Ramos (cell line): ENCODE measurements at regions not wholly inside any gene's neighbourhood (a gene's known extent, or its start where the extent isn't known, plus 50 kb on each side); places are given as distances from the start of the nearest gene placed in this dataset.
"Not testable (repeated sequence)": the region's sequence is repeated elsewhere in the genome, so short reads cannot be mapped to it uniquely, and the experiment has no call there.

Experiments
- in situ Hi-C: fragments of 300-500 bp; cut with MboI; formaldehyde crosslinking; loops from one replicate; pipeline ENCODE4 v1.14.3; 2022; ENCODE audit warnings: low sequenced_read_pairs; ENCODE audit not compliant: unreplicated experiment

GRCh38 chr2:42995752-42996422 is 203.5 kb upstream of the HAAO start:
- in situ Hi-C loops = no loop called here

GRCh38 chr2:42989283-42990081 is 197.1 kb upstream of the HAAO start:
- in situ Hi-C loops = not testable (repeated sequence)

- in situ Hi-C loops = not testable (repeated sequence)
Observed at GRCh38 chr2:42988055-42988454, 195.7 kb upstream of the HAAO start.

- in situ Hi-C loops = no loop called here
Observed at GRCh38 chr2:42987112-42987922, 194.9 kb upstream of the HAAO start.

- in situ Hi-C loops = no loop called here
Observed at GRCh38 chr2:42984617-42985016, 192.2 kb upstream of the HAAO start.

GRCh38 chr2:42984081-42984480 is 191.7 kb upstream of the HAAO start:
- in situ Hi-C loops = no loop called here

GRCh38 chr2:42980764-42981416 is 188.5 kb upstream of the HAAO start:
- in situ Hi-C loops = no loop called here

- in situ Hi-C loops = no loop called here
Observed at GRCh38 chr2:42979870-42980763, 187.7 kb upstream of the HAAO start.

- in situ Hi-C loops = no loop called here
Observed at GRCh38 chr2:42979416-42979869, 187.1 kb upstream of the HAAO start.

- in situ Hi-C loops = no loop called here
Observed at GRCh38 chr2:42978887-42979415, 186.6 kb upstream of the HAAO start.

GRCh38 chr2:42978175-42978886 is 185.9 kb upstream of the HAAO start:
- in situ Hi-C loops = no loop called here

GRCh38 chr2:42977270-42978174 is 185.1 kb upstream of the HAAO start:
- in situ Hi-C loops = no loop called here

- in situ Hi-C loops = no loop called here
Observed at GRCh38 chr2:42976351-42976750, 184.0 kb upstream of the HAAO start.

GRCh38 chr2:42974721-42975717 is 182.6 kb upstream of the HAAO start:
- in situ Hi-C loops = loop anchor here (25.0 kb wide), 1 partner anchor 512 kb away; no protein-coding TSS in a partner anchor

GRCh38 chr2:42974169-42974720 is 181.9 kb upstream of the HAAO start:
- in situ Hi-C loops = loop anchor here (25.0 kb wide), 1 partner anchor 513 kb away; no protein-coding TSS in a partner anchor

GRCh38 chr2:42973726-42974125 is 181.3 kb upstream of the HAAO start:
- in situ Hi-C loops = loop anchor here (25.0 kb wide), 1 partner anchor 514 kb away; no protein-coding TSS in a partner anchor
